Thoracic aorta (tissue), 2 donors: ENCODE measurements at regions not wholly inside any gene's neighbourhood (a gene's known extent, or its start where the extent isn't known, plus 50 kb on each side); places are given as distances from the start of the nearest gene placed in this dataset.

Experiments
- ATAC-seq: fragments of 150-250 bp; one replicate; pipeline ENCODE4 v1.8.0; 2017; ENCODE audit warnings: low read depth; ENCODE audit not compliant: insufficient number of reproducible peaks, low FRiP score
- DNase-seq: peaks from one replicate; pipeline ENCODE4 v3.0.0-alpha.2; 2020; ENCODE audit warnings: low spot score
- H3K27ac ChIP-seq, 2 donors: fragments of 200-600 bp; sonication (generic); 1 replicate in 1 of 2; 2 replicates in 1 of 2; pipeline ENCODE4 v1.5.1; 2016; ENCODE audit warnings: mild to moderate bottlenecking in 2 of 2, moderate library complexity in 2 of 2
- H3K27me3 ChIP-seq: fragments of 200-600 bp; sonication (generic); replicated peaks from 2 replicates; pipeline ENCODE4 v1.6.0; 2016; ENCODE audit warnings: mild to moderate bottlenecking; ENCODE audit not compliant: insufficient read depth
- H3K36me3 ChIP-seq: fragments of 200-600 bp; sonication (generic); one replicate; pipeline ENCODE4 v1.5.1; 2016
- H3K4me1 ChIP-seq, 2 donors: fragments of 200-600 bp; sonication (generic); 1 replicate in 1 of 2; 2 replicates in 1 of 2; pipeline versions ENCODE4 v1.5.1 to v1.6.0; 2016; ENCODE audit warnings: low read depth in 2 of 2, mild to moderate bottlenecking in 1 of 2; ENCODE audit not compliant: control insufficient read depth in 1 of 2
- H3K4me3 ChIP-seq: fragments of 200-600 bp; sonication (generic); 2 replicates; pipeline ENCODE4 v1.5.1; 2016; ENCODE audit warnings: mild to moderate bottlenecking
- H3K9me3 ChIP-seq: fragments of 200-600 bp; sonication (generic); 2 replicates; pipeline ENCODE4 v1.5.1; 2016
- CTCF ChIP-seq: fragments of 200-600 bp; sonication (generic); IDR thresholded peaks from one replicate; pipeline ENCODE4 v1.5.1; 2019; ENCODE audit warnings: antibody characterized with exemption

GRCh38 chr12:28099871-28100270 lies 90.4 kb upstream of the CCDC91 start:
- DNase-seq: no peak
- Histone ChIP-seq H3K36me3 (no peaks in the 10 kb centered on the region), H3K9me3 (no peaks in the 10 kb centered on the region), H3K27me3 (no peaks in the 10 kb centered on the region), H3K27ac (no peak overlapping the region), H3K4me3 (no peak overlapping the region), H3K4me1 (peaks cover 3 to 14% of the 10 kb centered on the region in 2 donors)
- ATAC-seq: no peak
- no peak for TF ChIP-seq CTCF

DNA sequence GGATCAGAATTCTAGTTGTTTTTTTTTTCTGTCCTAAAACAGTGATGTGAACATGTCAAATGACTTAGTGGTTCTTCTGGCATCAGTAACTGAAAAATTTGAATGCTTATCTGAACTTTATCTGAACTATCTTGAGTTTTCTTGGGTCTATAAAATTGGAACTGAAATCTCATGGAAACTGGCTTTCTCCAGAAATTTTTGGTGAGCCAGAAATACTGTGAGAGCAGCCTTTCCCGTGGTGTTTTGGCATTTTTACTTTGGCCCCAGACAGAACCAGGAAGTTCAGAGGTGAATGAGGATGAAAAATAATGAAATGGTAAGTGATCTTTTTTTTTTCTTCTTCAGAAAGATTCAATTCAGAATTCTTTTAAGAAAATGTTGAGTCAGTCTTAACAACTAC lies 89.5 kb upstream of the CCDC91 start:
- Histone ChIP-seq H3K4me1 (peaks cover 3 to 9% of the 10 kb centered on the region in 2 donors), H3K27me3 (no peaks in the 10 kb centered on the region), H3K36me3 (no peaks in the 10 kb centered on the region), H3K4me3 (no peak overlapping the region), H3K27ac (no peak overlapping the region), H3K9me3 (no peaks in the 10 kb centered on the region)
- DNase-seq (no peak), ATAC-seq (no peak)
- TF ChIP-seq CTCF: no peak

- no peak overlapping the region for H3K4me3 ChIP-seq
- DNase-seq (no peak), ATAC-seq (no peak)
- no peaks in the 10 kb centered on the region for H3K9me3 ChIP-seq
- no peaks in the 10 kb centered on the region for H3K27me3 ChIP-seq
- TF ChIP-seq CTCF: no peak
- no peaks in the 10 kb centered on the region for H3K36me3 ChIP-seq
- no peak overlapping the region for H3K27ac ChIP-seq
- H3K4me1 ChIP-seq: peaks cover 0 to 9% of the 10 kb centered on the region in 2 donors
Observed at GRCh38 chr12:28104316-28104715, 85.9 kb upstream of the CCDC91 start.

GRCh38 chr12:28104903-28105864 lies 85.1 kb upstream of the CCDC91 start:
- Histone ChIP-seq H3K27me3 (no peaks in the 10 kb centered on the region), H3K4me1 (peaks cover 0 to 9% of the 10 kb centered on the region in 2 donors), H3K9me3 (no peaks in the 10 kb centered on the region), H3K4me3 (no peak overlapping the region), H3K36me3 (no peaks in the 10 kb centered on the region), H3K27ac (no peak overlapping the region)
- TF ChIP-seq CTCF: no peak
- ATAC-seq: no peak
- no peak for DNase-seq

- Histone ChIP-seq H3K27me3 (no peaks in the 10 kb centered on the region), H3K4me3 (no peak overlapping the region), H3K4me1 (peaks cover 0 to 5% of the 10 kb centered on the region in 2 donors), H3K9me3 (no peaks in the 10 kb centered on the region), H3K36me3 (no peaks in the 10 kb centered on the region), H3K27ac (no peak overlapping the region)
- DNase-seq (no peak), ATAC-seq (no peak)
- no peak for TF ChIP-seq CTCF
Observed at GRCh38 chr12:28107679-28108078, 82.6 kb upstream of the CCDC91 start.
